Glutamatergic neuron (in vitro differentiated cells): ENCODE measurements at regions not wholly inside any gene's neighbourhood (a gene's known extent, or its start where the extent isn't known, plus 50 kb on each side); places are given as distances from the start of the nearest gene placed in this dataset.

ENCODE experiments used
- DNase-seq: peaks from one replicate; pipeline ENCODE4 v3.0.0; 2022
- H3K27ac Mint-ChIP-seq: one replicate; pipeline ENCODE4 v1.8.0; 2020; ENCODE audit warnings: mild to moderate bottlenecking, mixed read lengths, inconsistent platforms; ENCODE audit not compliant: unreplicated experiment
- H3K27me3 Mint-ChIP-seq: one replicate; pipeline ENCODE4 v1.8.0; 2020; ENCODE audit warnings: mild to moderate bottlenecking, moderate library complexity, mixed read lengths, inconsistent platforms; ENCODE audit not compliant: unreplicated experiment
- H3K36me3 Mint-ChIP-seq: one replicate; pipeline ENCODE4 v1.8.0; 2020; ENCODE audit warnings: mild to moderate bottlenecking, mixed read lengths, inconsistent platforms; ENCODE audit not compliant: unreplicated experiment
- H3K4me1 Mint-ChIP-seq: one replicate; pipeline ENCODE4 v1.8.0; 2020; ENCODE audit warnings: mild to moderate bottlenecking, low read depth, mixed read lengths, inconsistent platforms; ENCODE audit not compliant: unreplicated experiment
- H3K4me3 Mint-ChIP-seq: one replicate; pipeline ENCODE4 v1.8.0; 2020; ENCODE audit warnings: mild to moderate bottlenecking, mixed read lengths, inconsistent platforms; ENCODE audit not compliant: unreplicated experiment
- H3K9me3 Mint-ChIP-seq: one replicate; pipeline ENCODE4 v1.8.0; 2020; ENCODE audit warnings: mild to moderate bottlenecking, moderate library complexity, mixed read lengths, inconsistent platforms; ENCODE audit not compliant: unreplicated experiment
- CTCF ChIP-seq: fragments of 200-600 bp; sonication (generic); IDR thresholded peaks from one replicate; pipeline ENCODE4 v1.5.0; 2021; ENCODE audit not compliant: partially characterized antibody, unreplicated experiment

- DNase-seq: no peak
- Mint-ChIP-seq H3K36me3 (peaks cover 21% of the 10 kb centered on the region), H3K9me3 (peaks cover 17% of the 10 kb centered on the region), H3K4me3 (no peak overlapping the region), H3K27ac (no peak overlapping the region), H3K27me3 (peaks cover 7% of the 10 kb centered on the region), H3K4me1 (peaks cover 1% of the 10 kb centered on the region)
- TF ChIP-seq CTCF: no peak
These were observed 197.3 kb upstream of the STK17B start for GRCh38 chr2:196368546-196369225.

GRCh38 chr2:196369967-196370366 lies 198.6 kb upstream of the STK17B start:
- Mint-ChIP-seq H3K9me3 (peaks cover 16% of the 10 kb centered on the region), H3K27me3 (peaks cover 7% of the 10 kb centered on the region), H3K4me3 (no peak overlapping the region), H3K4me1 (peaks cover 1% of the 10 kb centered on the region), H3K36me3 (peaks cover 21% of the 10 kb centered on the region), H3K27ac (no peak overlapping the region)
- no peak for TF ChIP-seq CTCF
- no peak for DNase-seq

GRCh38 chr2:196370381-196370780 lies 199.0 kb upstream of the STK17B start:
- H3K4me1 Mint-ChIP-seq: peaks cover 1% of the 10 kb centered on the region
- H3K27ac Mint-ChIP-seq: no peak overlapping the region
- peaks cover 7% of the 10 kb centered on the region for H3K27me3 Mint-ChIP-seq
- peaks cover 21% of the 10 kb centered on the region for H3K36me3 Mint-ChIP-seq
- H3K9me3 Mint-ChIP-seq: peaks cover 16% of the 10 kb centered on the region
- TF ChIP-seq CTCF: no peak
- no peak overlapping the region for H3K4me3 Mint-ChIP-seq
- DNase-seq: no peak

- peaks cover 1% of the 10 kb centered on the region for H3K4me1 Mint-ChIP-seq
- H3K4me3 Mint-ChIP-seq: no peak overlapping the region
- no peak overlapping the region for H3K27ac Mint-ChIP-seq
- peaks cover 21% of the 10 kb centered on the region for H3K36me3 Mint-ChIP-seq
- no peak for TF ChIP-seq CTCF
- H3K27me3 Mint-ChIP-seq: peaks cover 7% of the 10 kb centered on the region
- H3K9me3 Mint-ChIP-seq: peaks cover 17% of the 10 kb centered on the region
- no peak for DNase-seq
These were observed 201.0 kb upstream of the STK17B start for GRCh38 chr2:196372276-196372809.
